CD4-positive, alpha-beta T cell (primary cell): ENCODE measurements at regions not wholly inside any gene's neighbourhood (a gene's known extent, or its start where the extent isn't known, plus 50 kb on each side); places are given as distances from the start of the nearest gene placed in this dataset.

Experiments
- ATAC-seq: fragments of 200-7000 bp; cut with Tn5 transposase; one replicate; pipeline ENCODE4 v1.10.0; 2022; ENCODE audit warnings: mild to moderate bottlenecking; ENCODE audit not compliant: poor library complexity
- CTCF ChIA-PET: fragments of 350-600 bp; sonication (Branson Sonifier 250); formaldehyde crosslinking; loops from one replicate; lab custom pipeline; 2021; ENCODE audit warnings: antibody characterized with exemption, inconsistent platforms; lab: Charles Lee
- POLR2A ChIA-PET: fragments of 350-600 bp; sonication (Branson Sonifier 250); formaldehyde crosslinking; loops from one replicate; lab custom pipeline; 2021; ENCODE audit warnings: antibody characterized with exemption, inconsistent platforms; lab: Charles Lee
- DNase-seq, 14 experiments: peaks; one replicate each; pipeline ENCODE4 v3.0.0-alpha.2; 2013 to 2020; ENCODE audit warnings: mixed read lengths in 2 of 14
- H3K27ac ChIP-seq, 2 donors: one replicate each; pipeline versions ENCODE4 v1.5.1 to v1.7.0; 2013; ENCODE audit warnings: low read length in 2 of 2, low read depth in 1 of 2, mild to moderate bottlenecking in 1 of 2
- H3K27me3 ChIP-seq, 2 experiments: 1 replicate in 1 of 2; 2 replicates in 1 of 2; pipeline versions ENCODE4 v1.6.1 to v1.7.0; 2013; ENCODE audit warnings: low read length in 2 of 2, control low read depth in 1 of 2, mild to moderate bottlenecking in 1 of 2, moderate library complexity in 1 of 2; ENCODE audit not compliant: insufficient read depth in 2 of 2, control insufficient read depth in 1 of 2
- H3K36me3 ChIP-seq: one replicate; pipeline ENCODE4 v1.6.1; 2013; ENCODE audit warnings: low read length, control low read depth; ENCODE audit not compliant: insufficient read depth
- H3K4me1 ChIP-seq: one replicate; pipeline ENCODE4 v1.6.1; 2013; ENCODE audit warnings: low read length, control low read depth; ENCODE audit not compliant: insufficient read depth
- H3K4me3 ChIP-seq: one replicate; pipeline ENCODE4 v1.5.1; 2013; ENCODE audit warnings: mild to moderate bottlenecking, low read length, moderate library complexity
- H3K9me3 ChIP-seq, 2 experiments: 1 replicate in 1 of 2; 2 replicates in 1 of 2; pipeline versions ENCODE4 v1.6.1 to v1.7.0; 2013; ENCODE audit warnings: low read length in 2 of 2, mild to moderate bottlenecking in 2 of 2, control low read depth in 1 of 2, moderate library complexity in 1 of 2; ENCODE audit not compliant: control insufficient read depth in 1 of 2, insufficient read depth in 1 of 2
- H3K27ac Mint-ChIP-seq: one replicate; pipeline ENCODE4 v1.8.0; 2020; ENCODE audit warnings: mixed read lengths
- H3K27me3 Mint-ChIP-seq: one replicate; pipeline ENCODE4 v1.8.0; 2021; ENCODE audit warnings: mixed read lengths
- H3K36me3 Mint-ChIP-seq: one replicate; pipeline ENCODE4 v1.8.0; 2021; ENCODE audit warnings: low read depth, mixed read lengths
- H3K4me1 Mint-ChIP-seq: one replicate; pipeline ENCODE4 v1.8.0; 2021; ENCODE audit warnings: low read depth, mixed read lengths
- H3K4me3 Mint-ChIP-seq: one replicate; pipeline ENCODE4 v1.8.0; 2020; ENCODE audit warnings: mild to moderate bottlenecking, mixed read lengths
- H3K9me3 Mint-ChIP-seq: one replicate; pipeline ENCODE4 v1.8.0; 2020; ENCODE audit warnings: mixed read lengths
- intact Hi-C, 2 experiments: fragments of 100-400 bp; cut with DNase I in 1 of 2; cut with micrococcal nuclease in 1 of 2; formaldehyde crosslinking; loops; one replicate each; pipeline versions ENCODE4 v1.15.1 to v1.9.0; 2023 to 2025; cut with DNase I, micrococcal nuclease
- TF ChIP-seq, protein P1 (sequence below): fragments of 200-600 bp; IDR thresholded peaks from one replicate; pipeline ENCODE4 v1.8.0; 2022; ENCODE audit warnings: antibody characterized with exemption, mild to moderate bottlenecking

DNA sequence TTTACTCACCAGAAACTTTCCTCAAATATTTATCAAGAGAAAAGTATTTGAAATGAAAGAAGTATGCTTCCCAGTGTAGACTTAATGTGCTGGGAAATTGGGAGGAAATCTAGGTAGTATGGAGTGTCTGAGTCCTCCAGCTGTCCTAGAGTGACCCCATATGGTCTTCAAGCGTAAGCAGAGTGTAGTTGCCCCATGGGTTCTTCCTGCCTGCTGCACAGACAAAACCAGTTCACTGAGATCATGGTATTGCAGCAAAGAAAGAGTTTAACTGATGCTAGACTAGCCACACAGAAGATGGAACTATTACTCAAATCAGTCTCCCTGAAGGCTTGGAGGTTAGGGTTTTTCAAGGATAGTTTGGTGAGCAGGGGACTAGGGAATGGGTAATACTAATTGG, 114.9 kb upstream of the PRLR start:
- H3K9me3 ChIP-seq = no peaks in the 10 kb centered on the region
- TF ChIP-seq, protein P1, sequence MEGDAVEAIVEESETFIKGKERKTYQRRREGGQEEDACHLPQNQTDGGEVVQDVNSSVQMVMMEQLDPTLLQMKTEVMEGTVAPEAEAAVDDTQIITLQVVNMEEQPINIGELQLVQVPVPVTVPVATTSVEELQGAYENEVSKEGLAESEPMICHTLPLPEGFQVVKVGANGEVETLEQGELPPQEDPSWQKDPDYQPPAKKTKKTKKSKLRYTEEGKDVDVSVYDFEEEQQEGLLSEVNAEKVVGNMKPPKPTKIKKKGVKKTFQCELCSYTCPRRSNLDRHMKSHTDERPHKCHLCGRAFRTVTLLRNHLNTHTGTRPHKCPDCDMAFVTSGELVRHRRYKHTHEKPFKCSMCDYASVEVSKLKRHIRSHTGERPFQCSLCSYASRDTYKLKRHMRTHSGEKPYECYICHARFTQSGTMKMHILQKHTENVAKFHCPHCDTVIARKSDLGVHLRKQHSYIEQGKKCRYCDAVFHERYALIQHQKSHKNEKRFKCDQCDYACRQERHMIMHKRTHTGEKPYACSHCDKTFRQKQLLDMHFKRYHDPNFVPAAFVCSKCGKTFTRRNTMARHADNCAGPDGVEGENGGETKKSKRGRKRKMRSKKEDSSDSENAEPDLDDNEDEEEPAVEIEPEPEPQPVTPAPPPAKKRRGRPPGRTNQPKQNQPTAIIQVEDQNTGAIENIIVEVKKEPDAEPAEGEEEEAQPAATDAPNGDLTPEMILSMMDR = no peak
- H3K27me3 ChIP-seq = peaks cover 0 to 2% of the 10 kb centered on the region in 2 experiments
- no peaks in the 10 kb centered on the region for H3K36me3 ChIP-seq
- Mint-ChIP-seq H3K4me1 (no peaks in the 10 kb centered on the region), H3K9me3 (peaks cover 12% of the 10 kb centered on the region), H3K27me3 (no peaks in the 10 kb centered on the region), H3K36me3 (no peaks in the 10 kb centered on the region), H3K4me3 (no peak overlapping the region), H3K27ac (no peak overlapping the region)
- intact Hi-C loops = no loop called here
- no peak for DNase-seq
- no peak for ATAC-seq
- H3K4me3 ChIP-seq = no peak overlapping the region
- H3K4me1 ChIP-seq = no peaks in the 10 kb centered on the region
- ChIA-PET CTCF (no interaction called here), POLR2A (no interaction called here)
- no peak overlapping the region for H3K27ac ChIP-seq

DNA sequence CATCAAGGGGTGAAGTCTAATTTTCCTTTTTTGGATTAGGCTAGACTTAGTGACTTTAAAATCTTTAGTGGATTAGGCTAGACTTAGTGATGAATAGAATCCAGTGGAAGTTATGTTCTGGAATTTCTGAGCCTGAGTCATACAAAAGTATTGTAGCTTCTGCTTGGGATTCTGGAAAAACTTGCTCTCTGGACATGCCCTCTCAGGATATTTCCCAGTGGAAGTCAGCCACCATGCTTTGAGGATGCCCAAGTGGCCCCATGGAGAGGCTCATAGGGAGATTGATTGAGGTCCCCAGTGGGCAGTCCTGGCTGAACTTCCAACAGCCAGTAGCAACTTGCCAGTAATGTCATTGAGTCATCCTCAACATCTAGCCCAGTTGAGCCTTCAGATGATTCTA, 112.4 kb upstream of the PRLR start:
- Histone ChIP-seq H3K4me1 (no peaks in the 10 kb centered on the region), H3K27me3 (peaks cover 0 to 4% of the 10 kb centered on the region in 2 experiments), H3K36me3 (no peaks in the 10 kb centered on the region), H3K4me3 (no peak overlapping the region), H3K9me3 (no peaks in the 10 kb centered on the region), H3K27ac (no peak overlapping the region)
- peaks cover 7% of the 10 kb centered on the region for H3K9me3 Mint-ChIP-seq
- TF ChIP-seq, protein P1 = no peak
- ChIA-PET POLR2A (no interaction called here), CTCF (interaction anchor here (0.6 kb wide), 1 partner anchor 810 kb away, joined by 3 read pairs; no protein-coding TSS in a partner anchor)
- ATAC-seq = no peak
- peaks cover 10% of the 10 kb centered on the region for H3K27me3 Mint-ChIP-seq
- no peaks in the 10 kb centered on the region for H3K4me1 Mint-ChIP-seq
- H3K36me3 Mint-ChIP-seq = no peaks in the 10 kb centered on the region
- no peak overlapping the region for H3K27ac Mint-ChIP-seq
- H3K4me3 Mint-ChIP-seq = no peak overlapping the region
- intact Hi-C loops = no loop called here
- DNase-seq = no peak

DNA sequence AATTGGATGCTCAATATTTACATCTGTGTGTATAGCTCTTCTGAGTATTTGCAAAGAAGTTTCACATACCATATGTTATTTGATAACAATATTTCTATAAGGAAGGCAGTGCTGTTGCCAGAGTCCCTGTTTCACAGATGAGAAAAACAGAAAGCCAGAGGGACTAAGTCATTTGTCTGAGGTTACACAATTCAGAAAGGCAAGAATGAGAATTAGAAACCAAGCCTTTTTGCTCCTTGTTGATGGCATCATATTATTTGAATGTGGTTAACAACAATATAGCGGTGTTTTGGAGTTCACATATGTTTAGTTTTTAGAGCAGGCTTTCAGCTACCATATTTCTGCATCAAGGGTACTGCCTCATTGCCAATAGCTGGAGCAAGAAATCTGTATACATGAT, 110.9 kb upstream of the PRLR start:
- H3K36me3 Mint-ChIP-seq = no peaks in the 10 kb centered on the region
- no peaks in the 10 kb centered on the region for H3K4me1 Mint-ChIP-seq
- no peak overlapping the region for H3K27ac ChIP-seq
- no peak for DNase-seq
- POLR2A ChIA-PET = no interaction called here
- CTCF ChIA-PET = no interaction called here
- ATAC-seq = no peak
- no peaks in the 10 kb centered on the region for H3K9me3 ChIP-seq
- intact Hi-C loops = no loop called here
- no peak overlapping the region for H3K4me3 ChIP-seq
- peaks cover 7% of the 10 kb centered on the region for H3K9me3 Mint-ChIP-seq
- TF ChIP-seq, protein P1 = no peak
- H3K4me1 ChIP-seq = no peaks in the 10 kb centered on the region
- H3K4me3 Mint-ChIP-seq = no peak overlapping the region
- H3K36me3 ChIP-seq = no peaks in the 10 kb centered on the region
- peaks cover 10% of the 10 kb centered on the region for H3K27me3 Mint-ChIP-seq
- no peak overlapping the region for H3K27ac Mint-ChIP-seq
- peaks cover 0 to 4% of the 10 kb centered on the region in 2 experiments for H3K27me3 ChIP-seq
